Activated T-cell treated with anti-CD3 and anti-CD28 coated beads for 4 hours (primary cell): ENCODE measurements at regions not wholly inside any gene's neighbourhood (a gene's known extent, or its start where the extent isn't known, plus 50 kb on each side); places are given as distances from the start of the nearest gene placed in this dataset.

ENCODE experiments used
- DNase-seq: peaks from one replicate; pipeline ENCODE4 v3.0.0-alpha.2; 2020

GRCh38 chr11:45472716-45473317, 186.7 kb upstream of the SYT13 start:
- no peak for DNase-seq

GRCh38 chr11:45471266-45471665, 185.1 kb upstream of the SYT13 start:
- DNase-seq = no peak

GRCh38 chr11:45470794-45471167, 184.6 kb upstream of the SYT13 start:
- DNase-seq = no peak

GRCh38 chr11:45470151-45470793, 184.1 kb upstream of the SYT13 start:
- DNase-seq = no peak

- DNase-seq = no peak
These were observed 182.2 kb upstream of the SYT13 start for GRCh38 chr11:45468267-45468856.

- no peak for DNase-seq
These were observed 177.4 kb upstream of the SYT13 start for GRCh38 chr11:45463541-45463940.

GRCh38 chr11:45461514-45461913, 175.4 kb upstream of the SYT13 start:
- DNase-seq = no peak

GRCh38 chr11:45459491-45459890, 173.3 kb upstream of the SYT13 start:
- no peak for DNase-seq

- no peak for DNase-seq
These were observed 172.1 kb upstream of the SYT13 start for GRCh38 chr11:45458269-45458668.

- no peak for DNase-seq
These were observed 171.5 kb upstream of the SYT13 start for GRCh38 chr11:45457649-45458048.

GRCh38 chr11:45456686-45457085, 170.5 kb upstream of the SYT13 start:
- DNase-seq = no peak

- no peak for DNase-seq
These were observed 169.4 kb upstream of the SYT13 start for GRCh38 chr11:45455536-45455935.

GRCh38 chr11:45454917-45455401, 168.8 kb upstream of the SYT13 start:
- DNase-seq = no peak

GRCh38 chr11:45453721-45454120, 167.6 kb upstream of the SYT13 start:
- DNase-seq = no peak

GRCh38 chr11:45451766-45452440, 165.8 kb upstream of the SYT13 start:
- no peak for DNase-seq

GRCh38 chr11:45450189-45450588, 164.0 kb upstream of the SYT13 start:
- no peak for DNase-seq

GRCh38 chr11:45449036-45449601, 163.0 kb upstream of the SYT13 start:
- DNase-seq = no peak

GRCh38 chr11:45448561-45448960, 162.4 kb upstream of the SYT13 start:
- no peak for DNase-seq

- DNase-seq = no peak
These were observed 160.9 kb upstream of the SYT13 start for GRCh38 chr11:45446998-45447397.

GRCh38 chr11:45446434-45446833, 160.3 kb upstream of the SYT13 start:
- DNase-seq = no peak

- DNase-seq = no peak
These were observed 158.7 kb upstream of the SYT13 start for GRCh38 chr11:45444796-45445195.

GRCh38 chr11:45440111-45440510, 154.0 kb upstream of the SYT13 start:
- DNase-seq = no peak

- no peak for DNase-seq
These were observed 150.8 kb upstream of the SYT13 start for GRCh38 chr11:45436966-45437365.

GRCh38 chr11:45436118-45436517, 150.0 kb upstream of the SYT13 start:
- DNase-seq = no peak
